ENCODE measurements at regions not wholly inside any gene's neighbourhood (a gene's known extent, or its start where the extent isn't known, plus 50 kb on each side); places are given as distances from the start of the nearest gene placed in this dataset.
"Not testable (repeated sequence)": the region's sequence is repeated elsewhere in the genome, so short reads cannot be mapped to it uniquely, and the experiment has no call there.

DNA sequence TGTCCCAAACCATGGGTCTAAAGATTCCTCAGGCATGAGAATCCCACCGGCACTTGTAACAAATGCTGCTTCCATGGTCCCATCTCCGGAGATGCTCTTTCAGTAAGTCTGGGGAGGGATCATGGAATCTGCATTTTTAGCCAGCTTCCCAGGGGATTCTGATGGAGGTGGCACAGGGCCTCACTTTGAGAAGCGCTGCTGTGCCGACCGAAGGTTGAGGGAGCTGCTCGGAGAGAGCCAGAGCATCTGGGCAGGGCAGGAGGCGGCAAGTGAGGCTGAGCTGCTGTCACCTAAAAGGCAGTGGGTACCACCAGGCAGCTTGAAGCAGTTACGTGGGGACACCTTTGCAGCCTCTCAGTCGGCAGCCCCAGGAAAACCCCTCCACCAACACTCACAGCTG, 100.2 kb upstream of the CDYL start:
- DNase-seq, result no peak

GRCh38 chr6:4675121-4675520, 101.1 kb upstream of the CDYL start:
- no peak for DNase-seq

- DNase-seq, result no peak
Measured at GRCh38 chr6:4673861-4674260, 102.3 kb upstream of the CDYL start.

GRCh38 chr6:4672772-4673171, 103.4 kb upstream of the CDYL start:
- no peak for DNase-seq

GRCh38 chr6:4671587-4672115, 104.6 kb upstream of the CDYL start:
- no peak for DNase-seq

GRCh38 chr6:4670824-4671409, 105.3 kb upstream of the CDYL start:
- no peak for DNase-seq

DNA sequence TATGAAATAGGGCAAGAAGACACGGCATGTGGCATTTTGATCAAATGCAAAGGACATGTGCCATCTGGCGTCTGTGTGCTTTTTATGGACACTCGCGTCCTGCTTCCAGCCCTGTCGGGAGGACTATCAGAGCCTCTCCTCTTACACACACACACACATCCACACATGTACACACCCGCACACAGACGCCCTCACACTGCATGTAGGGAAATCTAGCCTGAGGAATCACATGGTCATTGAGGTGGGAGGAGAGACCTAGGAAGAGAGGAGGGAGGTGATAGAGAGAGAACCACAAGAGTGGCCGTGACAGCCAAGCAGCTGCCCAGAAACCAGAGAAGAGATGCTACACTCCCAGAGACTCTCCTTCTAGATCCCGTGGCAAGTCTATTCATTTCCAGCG, 105.9 kb upstream of the CDYL start:
- DNase-seq, result no peak

GRCh38 chr6:4668271-4669179, 107.7 kb upstream of the CDYL start:
- DNase-seq, result no peak

- no peak for DNase-seq
Measured at GRCh38 chr6:4667591-4667990, 108.6 kb upstream of the CDYL start.

- DNase-seq, result no peak
Measured at GRCh38 chr6:4666886-4667513, 109.2 kb upstream of the CDYL start.

- no peak for DNase-seq
Measured at GRCh38 chr6:4665489-4666417, 110.5 kb upstream of the CDYL start.

- DNase-seq, result no peak
Measured at GRCh38 chr6:4664911-4665310, 111.3 kb upstream of the CDYL start.

GRCh38 chr6:4664117-4664626, 112.0 kb upstream of the CDYL start:
- no peak for DNase-seq

DNA sequence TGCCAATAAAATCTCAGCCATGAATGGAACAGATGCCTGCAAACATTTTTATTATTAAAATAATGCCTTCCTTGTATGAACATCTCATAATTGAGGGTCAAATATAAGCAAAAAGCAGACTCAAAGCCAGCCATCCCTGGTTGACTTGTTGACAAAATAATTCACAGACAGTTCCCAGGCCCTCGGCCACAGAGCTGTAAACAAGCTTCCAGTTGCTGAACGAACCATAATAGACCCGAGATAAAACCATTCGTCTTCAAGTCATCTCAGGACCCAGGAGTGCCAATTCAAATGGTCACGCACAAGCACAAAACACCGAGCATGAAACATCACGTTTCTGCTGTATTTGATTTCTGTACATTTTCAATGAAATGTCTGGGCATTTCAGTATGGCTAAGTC, 113.3 kb upstream of the CDYL start:
- DNase-seq, result no peak

DNA sequence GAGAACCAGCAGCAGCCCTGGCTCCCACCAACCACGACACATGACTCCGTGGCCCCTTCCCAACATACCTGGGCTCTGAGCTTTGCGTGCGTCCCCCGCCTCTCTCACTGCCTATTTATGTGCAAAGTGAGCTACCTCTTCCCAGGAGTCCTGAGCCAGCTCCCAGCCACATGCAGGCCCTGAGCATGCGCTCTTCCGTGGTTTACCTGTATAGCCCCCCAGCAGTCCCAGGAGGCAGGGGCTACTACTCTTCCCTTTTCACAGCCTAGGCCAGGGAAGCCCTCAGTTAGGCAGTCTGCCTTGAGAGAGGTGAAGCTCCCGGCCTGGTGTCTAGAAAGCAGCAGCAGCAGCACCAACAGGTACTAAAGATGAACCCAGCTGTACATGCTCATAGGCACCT, 114.8 kb upstream of the CDYL start:
- DNase-seq, result no peak

DNA sequence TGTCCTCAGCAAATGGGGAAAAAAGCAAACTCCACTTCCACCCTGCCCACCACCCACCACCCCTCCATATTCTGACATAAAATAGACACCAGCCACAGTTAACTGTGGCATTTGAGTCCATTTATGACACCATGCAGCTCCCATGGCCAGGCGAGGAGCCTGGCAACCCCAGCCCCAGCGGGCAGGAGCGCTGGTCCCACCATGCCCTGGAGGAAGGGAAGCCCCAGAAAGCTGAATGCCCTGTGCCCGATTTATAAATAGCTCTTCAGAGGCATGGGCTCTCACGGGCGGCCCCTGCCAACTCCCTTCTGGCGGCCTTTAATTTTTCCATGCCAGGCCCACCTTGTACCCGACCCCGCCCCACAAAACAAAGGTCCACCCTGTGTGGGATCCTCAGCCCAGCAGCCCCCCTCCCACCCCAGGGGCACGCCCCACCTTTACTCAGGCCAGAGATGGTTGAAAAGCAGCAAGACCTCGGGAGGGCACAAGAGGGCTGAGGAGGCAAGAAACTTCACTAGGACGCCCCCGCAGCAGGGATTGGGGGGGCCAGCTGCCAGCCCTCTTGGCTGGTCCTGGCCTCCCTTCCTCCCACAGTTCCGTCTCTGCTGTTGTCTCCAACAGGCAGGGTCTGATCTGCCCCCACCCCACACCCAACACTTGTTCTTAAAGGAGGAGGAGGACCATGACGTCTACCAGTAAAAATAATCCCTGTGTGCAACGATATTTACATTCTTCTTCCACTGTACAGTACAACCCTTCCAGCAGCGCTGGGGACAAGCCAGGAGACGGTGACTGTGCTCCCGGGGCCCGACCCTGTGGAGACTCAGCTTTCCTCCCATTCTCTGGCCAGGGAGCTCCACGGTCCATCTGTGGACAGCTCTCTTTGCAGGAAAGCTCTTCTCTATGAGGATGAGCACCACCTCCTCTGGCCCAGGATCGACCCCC, 115.6 kb upstream of the CDYL start:
- DNase-seq, result no peak

GRCh38 chr6:4659719-4660118, 116.5 kb upstream of the CDYL start:
- not testable (repeated sequence) for DNase-seq

DNA sequence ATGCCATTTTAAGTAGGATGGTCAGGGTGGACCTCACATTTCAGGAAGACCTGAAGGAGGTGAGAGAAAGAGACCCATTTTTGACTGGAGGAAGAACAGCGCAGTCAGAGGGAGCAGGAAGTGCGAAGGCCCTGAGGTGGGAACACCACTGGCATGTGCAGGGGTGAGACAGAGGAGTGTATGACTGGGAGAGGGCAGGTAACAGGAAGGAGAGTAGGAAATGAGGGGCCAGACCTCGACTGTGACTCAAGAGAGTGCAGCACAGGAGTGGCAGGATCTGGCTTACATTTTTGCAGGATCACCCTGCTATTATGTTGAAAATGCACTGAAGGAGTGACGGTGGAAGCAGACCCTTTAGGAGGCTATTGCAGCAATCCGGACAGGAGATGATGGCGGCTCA, 117.7 kb upstream of the CDYL start:
- DNase-seq, result no peak

- no peak for DNase-seq
Measured at GRCh38 chr6:4656106-4656505, 120.1 kb upstream of the CDYL start.

GRCh38 chr6:4655196-4656025, 120.8 kb upstream of the CDYL start:
- DNase-seq, result no peak

All from NCI-H1436 treated with DMSO at 0.1 percent for 48 hours (cell line).